CD14-positive monocyte (primary cell): ENCODE measurements at regions not wholly inside any gene's neighbourhood (a gene's known extent, or its start where the extent isn't known, plus 50 kb on each side); places are given as distances from the start of the nearest gene placed in this dataset.

ENCODE experiments used
- DNase-seq, 3 donors: peaks; one replicate each; pipeline ENCODE4 v3.0.0-alpha.2; 2011 to 2022
- H2AFZ ChIP-seq: 2 replicates; pipeline ENCODE4 v1.6.0; 2012; ENCODE audit warnings: mild to moderate bottlenecking, low read depth, low read length, inconsistent platforms; ENCODE audit not compliant: insufficient read depth, poor library complexity, severe bottlenecking
- H3K27ac ChIP-seq, 2 donors: 1 replicate in 1 of 2; 2 replicates in 1 of 2; pipeline ENCODE4 v1.5.1; 2012 to 2013; ENCODE audit warnings: low read length in 2 of 2, control low read depth in 1 of 2, inconsistent platforms in 1 of 2, low read depth in 1 of 2, mild to moderate bottlenecking in 1 of 2
- H3K27me3 ChIP-seq, 2 donors: one replicate each; pipeline versions ENCODE4 v1.6.0 to v1.6.1; 2011 to 2013; ENCODE audit warnings: low read length in 2 of 2; ENCODE audit not compliant: control insufficient read depth in 2 of 2, insufficient read depth in 2 of 2
- H3K36me3 ChIP-seq, 2 donors: replicated peaks in 1 of 2; 1 replicate in 1 of 2; 2 replicates in 1 of 2; pipeline versions ENCODE4 v1.5.1 to v1.6.1; 2012 to 2013; ENCODE audit warnings: low read length in 2 of 2, control low read depth in 1 of 2, inconsistent platforms in 1 of 2, mild to moderate bottlenecking in 1 of 2; ENCODE audit not compliant: insufficient read depth in 2 of 2, control insufficient read depth in 1 of 2
- H3K4me1 ChIP-seq, 2 donors: 1 replicate in 1 of 2; 2 replicates in 1 of 2; pipeline versions ENCODE4 v1.5.1 to v1.6.1; 2012 to 2013; ENCODE audit warnings: low read length in 2 of 2, control low read depth in 1 of 2, inconsistent platforms in 1 of 2, mild to moderate bottlenecking in 1 of 2, moderate library complexity in 1 of 2; ENCODE audit not compliant: insufficient read depth in 2 of 2, control insufficient read depth in 1 of 2
- H3K4me2 ChIP-seq: replicated peaks from 2 replicates; pipeline ENCODE3; 2012; ENCODE audit warnings: low read length, moderate library complexity, mild to moderate bottlenecking; ENCODE audit not compliant: poor library complexity, severe bottlenecking; ENCODE audit errors: extremely low read depth
- H3K4me3 ChIP-seq, 3 experiments: fragments of 200-600 bp in 1 of 3; sonication (generic) in 1 of 3; replicated peaks in 1 of 3; 1 replicate in 2 of 3; 2 replicates in 1 of 3; pipeline ENCODE4 v1.5.1; 2011 to 2013; ENCODE audit warnings: low read length in 3 of 3, mild to moderate bottlenecking in 3 of 3, control low read depth in 2 of 3, low read depth in 2 of 3, inconsistent platforms in 1 of 3, moderate library complexity in 1 of 3
- H3K79me2 ChIP-seq: 2 replicates; pipeline ENCODE4 v1.6.0; 2012; ENCODE audit warnings: mild to moderate bottlenecking, control low read depth, inconsistent platforms, low read length, moderate library complexity; ENCODE audit not compliant: insufficient read depth
- H3K9ac ChIP-seq: 2 replicates; pipeline ENCODE4 v1.6.0; 2017; ENCODE audit warnings: low read length, mild to moderate bottlenecking; ENCODE audit not compliant: insufficient read depth, poor library complexity, severe bottlenecking
- H3K9me3 ChIP-seq, 2 donors: replicated peaks in 1 of 2; 1 replicate in 1 of 2; 2 replicates in 1 of 2; pipeline versions ENCODE4 v1.5.1 to v1.6.1; 2012 to 2013; ENCODE audit warnings: low read length in 2 of 2, control low read depth in 1 of 2; ENCODE audit not compliant: control insufficient read depth in 1 of 2, insufficient read depth in 1 of 2
- H4K20me1 ChIP-seq: 2 replicates; pipeline ENCODE4 v1.6.0; 2012; ENCODE audit warnings: mild to moderate bottlenecking, low read length, control low read depth, moderate library complexity; ENCODE audit not compliant: insufficient read depth
- H3K27ac Mint-ChIP-seq, 7 donors: one replicate each; pipeline ENCODE4 v1.8.0; 2020; ENCODE audit warnings: mild to moderate bottlenecking in 7 of 7, mixed read lengths in 7 of 7, moderate library complexity in 6 of 7, inconsistent platforms in 2 of 7
- H3K27me3 Mint-ChIP-seq, 3 donors: one replicate each; pipeline ENCODE4 v1.8.0; 2021 to 2022; ENCODE audit warnings: low read depth in 3 of 3, mild to moderate bottlenecking in 3 of 3, mixed read lengths in 3 of 3, moderate library complexity in 3 of 3, inconsistent platforms in 1 of 3
- H3K36me3 Mint-ChIP-seq, 2 donors: one replicate each; pipeline ENCODE4 v1.8.0; 2020; ENCODE audit warnings: mixed read lengths in 2 of 2, inconsistent platforms in 1 of 2, mild to moderate bottlenecking in 1 of 2
- H3K4me1 Mint-ChIP-seq: one replicate; pipeline ENCODE4 v1.8.0; 2020; ENCODE audit warnings: mild to moderate bottlenecking, mixed read lengths
- H3K4me3 Mint-ChIP-seq, 2 donors: one replicate each; pipeline ENCODE4 v1.8.0; 2020; ENCODE audit warnings: mild to moderate bottlenecking in 2 of 2, mixed read lengths in 2 of 2, moderate library complexity in 1 of 2
- H3K9me3 Mint-ChIP-seq, 7 donors: one replicate each; pipeline ENCODE4 v1.8.0; 2020 to 2022; ENCODE audit warnings: mixed read lengths in 7 of 7, mild to moderate bottlenecking in 6 of 7, moderate library complexity in 6 of 7, inconsistent platforms in 2 of 7
- WGBS: methylation state at CpG from one replicate; pipeline ENCODE4 v1.1.5; 2013; ENCODE audit warnings: missing lambda C conversion rate; ENCODE audit not compliant: insufficient coverage; 5-methylcytosine and 5-hydroxymethylcytosine counted together
- intact Hi-C, 2 donors: fragments of 100-400 bp; cut with micrococcal nuclease; formaldehyde crosslinking; loops; one replicate each; pipeline versions ENCODE4 v1.15.0 to v1.15.1; 2023
- TF ChIP-seq, protein P1 (sequence below): fragments of 200-600 bp; IDR thresholded peaks from one replicate; pipeline ENCODE4 v1.8.0; 2022; ENCODE audit warnings: antibody characterized with exemption, mild to moderate bottlenecking

- Histone ChIP-seq H3K9ac (no peak overlapping the region), H4K20me1 (no peaks in the 10 kb centered on the region), H3K27me3 (no peaks in the 10 kb centered on the region), H3K79me2 (no peaks in the 10 kb centered on the region), H3K36me3 (no peaks in the 10 kb centered on the region), H3K9me3 (peaks cover 15 to 24% of the 10 kb centered on the region in 2 donors), H3K4me2 (no peak overlapping the region), H3K4me1 (no peaks in the 10 kb centered on the region), H2AFZ (no peak overlapping the region), H3K27ac (no peak overlapping the region), H3K4me3 (no peak overlapping the region)
- TF ChIP-seq, protein P1, sequence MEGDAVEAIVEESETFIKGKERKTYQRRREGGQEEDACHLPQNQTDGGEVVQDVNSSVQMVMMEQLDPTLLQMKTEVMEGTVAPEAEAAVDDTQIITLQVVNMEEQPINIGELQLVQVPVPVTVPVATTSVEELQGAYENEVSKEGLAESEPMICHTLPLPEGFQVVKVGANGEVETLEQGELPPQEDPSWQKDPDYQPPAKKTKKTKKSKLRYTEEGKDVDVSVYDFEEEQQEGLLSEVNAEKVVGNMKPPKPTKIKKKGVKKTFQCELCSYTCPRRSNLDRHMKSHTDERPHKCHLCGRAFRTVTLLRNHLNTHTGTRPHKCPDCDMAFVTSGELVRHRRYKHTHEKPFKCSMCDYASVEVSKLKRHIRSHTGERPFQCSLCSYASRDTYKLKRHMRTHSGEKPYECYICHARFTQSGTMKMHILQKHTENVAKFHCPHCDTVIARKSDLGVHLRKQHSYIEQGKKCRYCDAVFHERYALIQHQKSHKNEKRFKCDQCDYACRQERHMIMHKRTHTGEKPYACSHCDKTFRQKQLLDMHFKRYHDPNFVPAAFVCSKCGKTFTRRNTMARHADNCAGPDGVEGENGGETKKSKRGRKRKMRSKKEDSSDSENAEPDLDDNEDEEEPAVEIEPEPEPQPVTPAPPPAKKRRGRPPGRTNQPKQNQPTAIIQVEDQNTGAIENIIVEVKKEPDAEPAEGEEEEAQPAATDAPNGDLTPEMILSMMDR: no peak
- Mint-ChIP-seq H3K27ac (no peak overlapping the region), H3K36me3 (no peaks in the 10 kb centered on the region), H3K27me3 (no peaks in the 10 kb centered on the region), H3K9me3 (peaks cover 14 to 28% (median 24%) of the 10 kb centered on the region in 7 donors), H3K4me3 (no peak overlapping the region), H3K4me1 (no peaks in the 10 kb centered on the region)
- intact Hi-C loops: no loop called here
- no CpG with 5 or more reads among the region's 3 CpGs for WGBS
- no peak for DNase-seq
Observed at GRCh38 chr5:91562922-91563321, 179.8 kb upstream of the ARRDC3 start.

- Histone ChIP-seq H2AFZ (no peak overlapping the region), H3K4me3 (no peak overlapping the region), H3K27me3 (no peaks in the 10 kb centered on the region), H3K79me2 (no peaks in the 10 kb centered on the region), H3K9me3 (no peaks in the 10 kb centered on the region), H3K9ac (no peak overlapping the region), H4K20me1 (no peaks in the 10 kb centered on the region), H3K4me1 (no peaks in the 10 kb centered on the region), H3K36me3 (no peaks in the 10 kb centered on the region), H3K4me2 (no peak overlapping the region), H3K27ac (no peak overlapping the region)
- DNase-seq: no peak
- no peak overlapping the region for H3K27ac Mint-ChIP-seq
- H3K27me3 Mint-ChIP-seq: peaks cover 0 to 2% (median 2%) of the 10 kb centered on the region in 3 donors
- TF ChIP-seq, protein P1: no peak
- H3K36me3 Mint-ChIP-seq: no peaks in the 10 kb centered on the region
- intact Hi-C loops: no loop called here
- peaks cover 0 to 6% (median 2%) of the 10 kb centered on the region in 7 donors for H3K9me3 Mint-ChIP-seq
- H3K4me3 Mint-ChIP-seq: no peak overlapping the region
- H3K4me1 Mint-ChIP-seq: no peaks in the 10 kb centered on the region
Observed at GRCh38 chr5:91541696-91542095, 158.6 kb upstream of the ARRDC3 start.
